PC-3 (cell line): ENCODE measurements at regions not wholly inside any gene's neighbourhood (a gene's known extent, or its start where the extent isn't known, plus 50 kb on each side); places are given as distances from the start of the nearest gene placed in this dataset.

Experiments used
- EZH2 ChIP-seq: fragments of 300-600 bp; sonication (generic); IDR thresholded peaks from one replicate; pipeline ENCODE4 v1.6.1; 2017; ENCODE audit warnings: antibody characterized with exemption, mild to moderate bottlenecking, low read length; ENCODE audit not compliant: unreplicated experiment
- EZH2phosphoT487 ChIP-seq: fragments of 300-600 bp; sonication (generic); IDR thresholded peaks from 2 replicates; pipeline ENCODE4 v1.6.1; 2018; ENCODE audit warnings: mild to moderate bottlenecking, antibody characterized with exemption, low read length, borderline replicate concordance
- TF ChIP-seq, protein P1 (sequence below): fragments of 300-600 bp; sonication (generic); conservative IDR thresholded peaks from 2 replicates; pipeline ENCODE4 v1.5.1; 2017; ENCODE audit warnings: antibody characterized with exemption, low read depth, mild to moderate bottlenecking, low read length

DNA sequence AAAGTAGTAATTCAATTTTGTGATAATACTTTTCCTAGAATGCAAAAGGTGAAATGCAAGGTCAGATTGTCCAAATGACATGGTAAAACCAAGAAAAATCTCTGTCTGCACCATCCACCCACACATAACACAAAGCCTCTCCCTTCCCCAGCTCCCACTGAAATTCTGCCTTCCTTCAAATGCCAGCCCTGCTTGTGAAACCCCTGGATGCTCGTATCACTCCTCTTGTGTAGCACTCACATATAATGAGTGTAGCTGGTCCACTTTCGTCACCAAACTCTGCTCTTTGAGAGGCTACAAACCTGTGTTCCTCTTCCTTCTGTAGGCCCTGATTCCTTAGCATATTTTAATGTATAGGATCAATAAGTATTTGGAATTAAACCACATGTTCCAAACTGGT, 123.6 kb upstream of the BEND6 start:
- TF ChIP-seq, protein P1, sequence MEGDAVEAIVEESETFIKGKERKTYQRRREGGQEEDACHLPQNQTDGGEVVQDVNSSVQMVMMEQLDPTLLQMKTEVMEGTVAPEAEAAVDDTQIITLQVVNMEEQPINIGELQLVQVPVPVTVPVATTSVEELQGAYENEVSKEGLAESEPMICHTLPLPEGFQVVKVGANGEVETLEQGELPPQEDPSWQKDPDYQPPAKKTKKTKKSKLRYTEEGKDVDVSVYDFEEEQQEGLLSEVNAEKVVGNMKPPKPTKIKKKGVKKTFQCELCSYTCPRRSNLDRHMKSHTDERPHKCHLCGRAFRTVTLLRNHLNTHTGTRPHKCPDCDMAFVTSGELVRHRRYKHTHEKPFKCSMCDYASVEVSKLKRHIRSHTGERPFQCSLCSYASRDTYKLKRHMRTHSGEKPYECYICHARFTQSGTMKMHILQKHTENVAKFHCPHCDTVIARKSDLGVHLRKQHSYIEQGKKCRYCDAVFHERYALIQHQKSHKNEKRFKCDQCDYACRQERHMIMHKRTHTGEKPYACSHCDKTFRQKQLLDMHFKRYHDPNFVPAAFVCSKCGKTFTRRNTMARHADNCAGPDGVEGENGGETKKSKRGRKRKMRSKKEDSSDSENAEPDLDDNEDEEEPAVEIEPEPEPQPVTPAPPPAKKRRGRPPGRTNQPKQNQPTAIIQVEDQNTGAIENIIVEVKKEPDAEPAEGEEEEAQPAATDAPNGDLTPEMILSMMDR: no peak
- TF ChIP-seq EZH2: no peak
- no peak for TF ChIP-seq EZH2phosphoT487
